ENCODE measurements at regions not wholly inside any gene's neighbourhood (a gene's known extent, or its start where the extent isn't known, plus 50 kb on each side); places are given as distances from the start of the nearest gene placed in this dataset.

- peak in 1 of 2 experiments; percentile 52 for DNase-seq
- no TSS peak for BruUV-seq (replicated peaks)
- no peak overlapping the region for H3K4me3 ChIP-seq
- no peaks in the 10 kb centered on the region for H3K79me2 ChIP-seq (ENCODE audit: low read depth)
- H3K36me3 ChIP-seq (ENCODE audit: low read depth): no peaks in the 10 kb centered on the region
- H3K9me2 ChIP-seq (ENCODE audit: insufficient read depth): no peaks in the 10 kb centered on the region
- intact Hi-C loops (cut with micrococcal nuclease; ENCODE audit: unreplicated experiment): loop anchor here (2.0 to 10.0 kb wide), 2 partner anchors 715 to 1261 kb away; no protein-coding TSS in a partner anchor
- POLR2A ChIA-PET (ENCODE audit: unreplicated experiment): no interaction called here
- H3K4me2 ChIP-seq: no peak overlapping the region
- H3K9me3 ChIP-seq (ENCODE audit: insufficient read depth, low read depth): no peaks in the 10 kb centered on the region; the same call in 1 of the 2 replicates
- H4K20me1 ChIP-seq (ENCODE audit: insufficient read depth): no peaks in the 10 kb centered on the region
- TF ChIP-seq EZH2 (IDR thresholded peaks at IDR 0.05; ENCODE audit: low read depth) (no peak), CTCF (conservative IDR thresholded peaks at IDR 0.05) (peak; percentile 94)
- H3K27me3 ChIP-seq (ENCODE audit: insufficient read depth, low read depth): no peaks in the 10 kb centered on the region
- no peak overlapping the region for H3K27ac ChIP-seq
- peaks cover 8% of the 10 kb centered on the region for H3K4me1 ChIP-seq (replicated peaks; ENCODE audit: insufficient read depth)
- CTCF ChIA-PET: no interaction called here
- H2AFZ ChIP-seq: no peak overlapping the region
- no peaks in the 10 kb centered on the region; the same call in 1 of the 2 replicates for H3F3A ChIP-seq (ENCODE audit: insufficient read depth, low read depth)
Observed at GRCh38 chr6:53979468-53980067, 131.7 kb upstream of the MLIP start.

GRCh38 chr6:53982366-53983050 is 128.7 kb upstream of the MLIP start:
- BruUV-seq (replicated peaks): no TSS peak
- H2AFZ ChIP-seq: no peak overlapping the region
- no peaks in the 10 kb centered on the region; the same call in 1 of the 2 replicates for H3F3A ChIP-seq (ENCODE audit: insufficient read depth, low read depth)
- no peaks in the 10 kb centered on the region for H3K27me3 ChIP-seq (ENCODE audit: insufficient read depth, low read depth)
- intact Hi-C loops (cut with micrococcal nuclease; ENCODE audit: unreplicated experiment): loop anchor here (10.0 kb wide), 1 partner anchor 712 kb away; no protein-coding TSS in a partner anchor
- H3K4me3 ChIP-seq: no peak overlapping the region
- no peak for TF ChIP-seq CTCF (conservative IDR thresholded peaks at IDR 0.05)
- TF ChIP-seq EZH2 (IDR thresholded peaks at IDR 0.05; ENCODE audit: low read depth): no peak
- H3K4me1 ChIP-seq (replicated peaks; ENCODE audit: insufficient read depth): peaks cover 10% of the 10 kb centered on the region
- no peaks in the 10 kb centered on the region for H4K20me1 ChIP-seq (ENCODE audit: insufficient read depth)
- H3K27ac ChIP-seq: no peak overlapping the region
- no peaks in the 10 kb centered on the region for H3K79me2 ChIP-seq (ENCODE audit: low read depth)
- no peaks in the 10 kb centered on the region; the same call in 1 of the 2 replicates for H3K9me3 ChIP-seq (ENCODE audit: insufficient read depth, low read depth)
- ChIA-PET POLR2A (ENCODE audit: unreplicated experiment) (interaction anchor here (0.6 to 0.7 kb wide), 2 partner anchors 188 to 247 kb away, joined by 3 to 4 read pairs; partner anchors contain the start of gene LRRC1), CTCF (interaction anchor here (0.8 kb wide), 1 partner anchor 41 kb away, joined by 3 read pairs; no protein-coding TSS in a partner anchor)
- no peaks in the 10 kb centered on the region for H3K9me2 ChIP-seq (ENCODE audit: insufficient read depth)
- no peak for DNase-seq
- H3K36me3 ChIP-seq (ENCODE audit: low read depth): no peaks in the 10 kb centered on the region
- H3K4me2 ChIP-seq: no peak overlapping the region

- Histone ChIP-seq H4K20me1 (ENCODE audit: insufficient read depth) (no peaks in the 10 kb centered on the region), H2AFZ (no peak overlapping the region), H3K9me3 (ENCODE audit: insufficient read depth, low read depth) (no peaks in the 10 kb centered on the region; the same call in 1 of the 2 replicates), H3K36me3 (ENCODE audit: low read depth) (no peaks in the 10 kb centered on the region), H3K4me1 (replicated peaks; ENCODE audit: insufficient read depth) (peaks cover 10% of the 10 kb centered on the region), H3K79me2 (ENCODE audit: low read depth) (no peaks in the 10 kb centered on the region), H3K4me3 (no peak overlapping the region), H3K9me2 (ENCODE audit: insufficient read depth) (no peaks in the 10 kb centered on the region), H3K27me3 (ENCODE audit: insufficient read depth, low read depth) (no peaks in the 10 kb centered on the region), H3F3A (ENCODE audit: insufficient read depth, low read depth) (no peaks in the 10 kb centered on the region; the same call in 1 of the 2 replicates), H3K4me2 (no peak overlapping the region), H3K27ac (no peak overlapping the region)
- BruUV-seq (replicated peaks): no TSS peak
- TF ChIP-seq CTCF (conservative IDR thresholded peaks at IDR 0.05): no peak
- no peak for TF ChIP-seq EZH2 (IDR thresholded peaks at IDR 0.05; ENCODE audit: low read depth)
- intact Hi-C loops (cut with micrococcal nuclease; ENCODE audit: unreplicated experiment): loop anchor here (10.0 kb wide), 1 partner anchor 712 kb away; no protein-coding TSS in a partner anchor
- POLR2A ChIA-PET (ENCODE audit: unreplicated experiment): interaction anchor here (0.6 kb wide), 1 partner anchor 248 kb away, joined by 3 read pairs; no protein-coding TSS in a partner anchor
- CTCF ChIA-PET: interaction anchor here (0.8 kb wide), 1 partner anchor 40 kb away, joined by 3 read pairs; no protein-coding TSS in a partner anchor
- no peak for DNase-seq
Observed at GRCh38 chr6:53983301-53983700, 127.9 kb upstream of the MLIP start.
